GM06990 (cell line): ENCODE measurements at regions not wholly inside any gene's neighbourhood (a gene's known extent, or its start where the extent isn't known, plus 50 kb on each side); places are given as distances from the start of the nearest gene placed in this dataset.

Experiments used
- DNase-seq: peaks from one replicate; pipeline ENCODE4 v3.0.0-alpha.2; 2011; ENCODE audit not compliant: insufficient read length; ENCODE audit errors: extremely low read depth
- H3K27me3 ChIP-seq: replicated peaks from 2 replicates; pipeline ENCODE4 v1.6.0; 2011; ENCODE audit warnings: low read length; ENCODE audit not compliant: control insufficient read depth, insufficient read depth
- H3K36me3 ChIP-seq: 2 replicates; pipeline ENCODE4 v1.5.1; 2011; ENCODE audit warnings: low read length; ENCODE audit not compliant: control insufficient read depth, insufficient read depth
- H3K4me3 ChIP-seq: replicated peaks from 2 replicates; pipeline ENCODE4 v1.5.1; 2011; ENCODE audit warnings: low read depth, mild to moderate bottlenecking, control low read depth, low read length
- CTCF ChIP-seq: IDR thresholded peaks from 2 replicates; pipeline ENCODE4 v1.5.1; 2011; ENCODE audit warnings: low read length, control low read depth, mild to moderate bottlenecking, inconsistent platforms; ENCODE audit not compliant: insufficient read depth, poor library complexity, severe bottlenecking

DNA sequence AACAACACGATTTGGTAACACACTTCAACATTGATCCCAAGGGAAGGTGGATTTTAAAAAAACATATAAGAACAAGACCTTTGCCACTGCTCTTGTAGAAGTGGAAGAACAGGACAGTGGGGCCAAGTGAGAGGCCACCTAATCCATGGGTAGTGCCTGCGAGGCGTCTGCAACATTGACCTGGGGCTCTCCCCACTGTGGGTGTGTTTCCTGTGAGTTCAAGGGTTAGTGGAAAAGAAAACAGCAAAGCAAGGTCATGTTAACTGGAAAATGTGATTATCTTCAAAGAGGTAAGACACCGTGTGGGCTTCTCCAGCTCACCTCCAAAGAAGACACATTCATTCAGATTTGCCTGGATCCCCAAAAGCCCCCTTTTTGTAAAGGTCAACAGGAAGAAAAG lies 327.0 kb downstream of the UQCRFS1 start:
- no peak for DNase-seq
- Histone ChIP-seq H3K4me3 (no peak overlapping the region), H3K27me3 (no peaks in the 10 kb centered on the region), H3K36me3 (no peaks in the 10 kb centered on the region)
- no peak for TF ChIP-seq CTCF

DNA sequence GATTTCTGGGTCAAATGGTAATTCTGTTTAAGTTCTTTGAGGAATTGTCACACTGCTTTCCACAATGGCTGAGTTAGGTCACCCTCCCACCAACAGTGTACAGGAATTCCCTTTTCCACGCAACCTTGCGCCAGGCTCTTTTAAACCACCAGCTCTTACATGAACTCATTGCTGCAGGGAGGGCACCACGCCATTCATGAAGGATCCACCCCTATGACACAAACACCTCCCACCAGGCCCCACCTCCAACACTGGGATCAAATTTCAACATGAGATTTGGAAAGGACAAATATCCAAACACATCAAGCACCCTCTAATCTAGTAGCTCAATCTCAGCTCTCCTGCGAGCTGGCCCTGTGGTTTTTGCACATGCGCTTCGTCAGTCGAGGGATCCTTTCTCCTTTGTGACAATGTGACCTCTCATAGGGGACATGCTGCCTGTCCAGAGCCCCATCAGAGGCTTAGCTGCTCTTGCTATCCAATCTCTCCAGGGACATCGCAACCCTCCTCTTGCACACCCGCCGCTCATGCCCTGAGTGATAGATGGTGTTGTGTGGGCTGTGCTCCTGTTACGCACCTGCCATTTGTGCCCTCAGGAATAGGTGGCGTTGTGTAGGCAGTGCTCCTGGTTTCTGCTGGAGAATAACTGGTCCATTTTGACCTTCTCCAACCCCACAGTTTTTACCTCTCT lies 328.0 kb downstream of the UQCRFS1 start:
- no peak for DNase-seq
- Histone ChIP-seq H3K4me3 (no peak overlapping the region), H3K36me3 (no peaks in the 10 kb centered on the region), H3K27me3 (no peaks in the 10 kb centered on the region)
- no peak for TF ChIP-seq CTCF

- H3K4me3 ChIP-seq: no peak overlapping the region
- no peak for TF ChIP-seq CTCF
- H3K36me3 ChIP-seq: no peaks in the 10 kb centered on the region
- no peak for DNase-seq
- no peaks in the 10 kb centered on the region for H3K27me3 ChIP-seq
These were observed 329.7 kb downstream of the UQCRFS1 start for GRCh38 chr19:28883241-28883693.

GRCh38 chr19:28882818-28883217 lies 330.1 kb downstream of the UQCRFS1 start:
- no peak for DNase-seq
- TF ChIP-seq CTCF: no peak
- no peaks in the 10 kb centered on the region for H3K27me3 ChIP-seq
- H3K36me3 ChIP-seq: no peaks in the 10 kb centered on the region
- no peak overlapping the region for H3K4me3 ChIP-seq

- no peak overlapping the region for H3K4me3 ChIP-seq
- H3K36me3 ChIP-seq: no peaks in the 10 kb centered on the region
- no peaks in the 10 kb centered on the region for H3K27me3 ChIP-seq
- peak; percentile 18 for DNase-seq
- no peak for TF ChIP-seq CTCF
These were observed 331.3 kb downstream of the UQCRFS1 start for GRCh38 chr19:28881616-28882015.
